ENCODE measurements at regions not wholly inside any gene's neighbourhood (a gene's known extent, or its start where the extent isn't known, plus 50 kb on each side); places are given as distances from the start of the nearest gene placed in this dataset.

- DNase-seq: no peak
Measured at GRCh38 chr4:145427991-145428390, 53.7 kb upstream of the SMAD1 start.

- DNase-seq: no peak
Measured at GRCh38 chr4:145427221-145427620, 54.4 kb upstream of the SMAD1 start.

DNA sequence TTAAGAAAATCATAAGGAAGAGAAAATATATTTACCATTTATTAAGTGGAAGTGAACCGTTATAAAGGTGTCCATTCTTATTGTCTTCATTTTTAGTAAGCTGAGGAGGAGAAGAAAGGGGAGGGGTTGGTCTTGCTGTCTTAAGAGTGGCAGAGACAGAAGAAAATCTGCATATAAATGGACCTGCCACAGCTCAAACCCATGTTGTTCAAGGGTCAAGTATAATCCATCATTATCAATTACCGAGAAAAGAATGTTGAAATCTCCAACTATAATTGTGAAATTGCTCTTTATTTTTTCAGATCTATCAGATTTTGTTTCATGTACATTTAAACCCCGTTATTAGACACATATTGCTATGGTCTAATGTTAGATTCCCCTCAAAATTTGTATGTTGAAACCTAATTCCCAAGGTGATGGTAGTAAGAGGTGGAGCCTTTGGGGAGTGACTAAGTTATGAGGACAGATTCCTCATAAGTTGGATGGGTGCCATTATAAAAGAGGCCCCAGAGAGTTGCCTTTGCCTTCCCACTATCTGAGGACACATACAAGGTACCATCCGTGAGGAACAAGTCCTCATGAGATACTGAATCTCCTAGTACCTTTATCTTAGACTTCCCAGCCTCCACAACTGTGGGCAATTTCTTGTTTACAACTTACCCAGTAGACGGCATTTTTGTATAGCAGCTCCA is 58.5 kb upstream of the SMAD1 start:
- no peak for DNase-seq

DNA sequence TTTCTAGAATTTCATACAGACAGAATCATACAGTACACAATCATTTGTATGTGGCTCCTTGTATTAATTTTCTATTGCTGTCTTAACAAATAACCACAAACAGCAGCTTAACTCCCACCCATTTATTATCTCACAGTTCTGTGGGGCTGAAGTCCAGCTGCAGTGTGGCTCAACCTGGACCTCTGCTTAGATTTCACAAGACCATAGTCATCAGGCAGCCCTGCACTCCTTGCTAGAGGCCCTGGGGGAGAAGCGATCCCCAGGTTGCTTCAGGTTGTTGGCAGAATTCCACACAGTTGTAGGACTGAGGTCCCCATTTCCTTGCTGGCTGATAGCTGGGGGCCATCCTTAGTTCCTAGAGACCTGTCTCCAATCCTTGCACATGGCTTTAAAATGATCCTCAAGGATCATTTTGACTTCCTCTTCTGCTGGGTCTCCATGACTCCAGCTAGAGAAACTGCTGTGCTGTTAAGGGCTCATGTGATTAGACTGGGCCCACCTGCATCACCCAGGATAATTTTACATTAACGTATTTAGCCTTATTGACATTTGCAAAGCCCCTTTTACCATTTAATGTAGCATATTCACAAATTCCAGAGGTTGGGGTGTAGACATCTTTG is 60.9 kb upstream of the SMAD1 start:
- DNase-seq: no peak

DNA sequence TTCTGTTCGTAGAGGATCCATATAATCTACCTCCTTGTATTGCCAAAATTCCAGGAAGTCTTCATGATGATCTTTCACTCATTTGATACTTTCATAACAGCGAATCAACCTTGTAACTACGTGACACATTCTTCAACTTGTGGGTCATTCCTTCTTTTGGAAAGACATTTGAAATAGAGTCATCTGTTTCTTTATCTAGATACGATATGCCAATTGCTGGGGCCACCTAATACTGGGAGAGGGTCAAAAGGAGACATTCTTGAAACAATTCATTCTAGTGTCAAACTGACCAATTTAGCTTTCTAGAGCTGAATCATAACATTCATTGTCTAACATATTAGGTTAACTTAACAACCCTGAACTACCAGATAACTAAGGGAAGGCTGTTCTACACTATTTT is 62.9 kb upstream of the SMAD1 start:
- DNase-seq: no peak

GRCh38 chr4:145417348-145418130 is 64.1 kb upstream of the SMAD1 start:
- no peak for DNase-seq

GRCh38 chr4:145414841-145415240 is 66.8 kb upstream of the SMAD1 start:
- no peak for DNase-seq

DNA sequence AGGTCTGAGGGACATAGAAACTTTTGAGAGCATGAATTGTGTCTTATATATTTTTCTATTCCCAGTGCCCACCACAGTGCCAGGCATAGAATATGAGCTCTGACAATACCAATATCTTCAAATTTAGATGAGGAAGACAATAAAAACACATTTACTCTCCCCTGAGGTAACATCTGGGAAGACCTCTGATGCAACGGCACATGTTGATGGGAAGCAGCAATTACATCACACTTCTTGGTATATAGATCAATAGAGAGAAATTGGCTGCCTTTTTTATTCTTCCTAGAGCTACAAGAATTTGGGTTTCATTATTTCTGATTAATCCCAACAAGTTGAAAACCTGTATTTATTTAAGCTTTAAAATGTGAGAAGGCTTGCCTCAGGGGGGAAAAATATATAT is 67.4 kb upstream of the SMAD1 start:
- no peak for DNase-seq

DNA sequence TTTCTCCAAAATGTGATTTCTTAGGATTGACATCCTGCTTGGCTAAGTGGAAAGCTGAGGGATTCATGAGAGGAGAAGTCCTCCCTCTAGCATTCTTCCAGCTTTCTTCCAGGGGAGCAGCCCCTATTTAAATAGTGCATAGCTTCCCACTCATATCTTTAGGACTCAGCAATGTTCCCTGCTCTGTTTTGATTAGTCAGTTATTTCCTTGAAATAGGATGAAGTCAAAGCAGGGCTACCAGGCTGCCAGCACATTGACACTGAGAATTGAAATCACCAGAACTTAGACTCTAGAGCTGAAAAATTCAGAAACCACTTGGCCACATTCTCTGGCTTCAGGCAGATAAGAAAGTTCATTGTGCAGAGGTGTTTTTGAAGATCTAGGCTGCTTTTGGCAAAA is 74.7 kb upstream of the SMAD1 start:
- DNase-seq: no peak

DNA sequence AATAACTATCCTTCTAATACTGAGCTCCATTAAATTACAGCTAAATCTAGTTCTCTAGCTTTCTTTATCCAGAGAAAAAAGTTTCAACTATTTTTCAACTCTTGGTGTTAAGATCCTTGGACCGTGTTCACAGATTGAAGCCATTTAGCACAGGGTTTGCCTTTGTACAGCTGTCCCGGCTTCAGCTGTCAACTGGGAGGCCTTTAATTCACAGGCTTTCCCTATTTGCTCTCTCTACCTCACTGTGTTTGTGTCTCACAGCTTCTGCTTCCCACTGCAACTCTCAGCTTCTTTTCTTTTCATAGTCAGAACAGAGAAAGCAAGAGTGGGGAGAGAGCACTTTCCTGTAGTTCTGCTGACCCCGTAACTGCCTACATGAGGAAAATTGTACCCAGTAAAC is 76.9 kb upstream of the SMAD1 start:
- DNase-seq: no peak

- no peak for DNase-seq
Measured at GRCh38 chr4:145396581-145396980, 85.1 kb upstream of the SMAD1 start.

DNA sequence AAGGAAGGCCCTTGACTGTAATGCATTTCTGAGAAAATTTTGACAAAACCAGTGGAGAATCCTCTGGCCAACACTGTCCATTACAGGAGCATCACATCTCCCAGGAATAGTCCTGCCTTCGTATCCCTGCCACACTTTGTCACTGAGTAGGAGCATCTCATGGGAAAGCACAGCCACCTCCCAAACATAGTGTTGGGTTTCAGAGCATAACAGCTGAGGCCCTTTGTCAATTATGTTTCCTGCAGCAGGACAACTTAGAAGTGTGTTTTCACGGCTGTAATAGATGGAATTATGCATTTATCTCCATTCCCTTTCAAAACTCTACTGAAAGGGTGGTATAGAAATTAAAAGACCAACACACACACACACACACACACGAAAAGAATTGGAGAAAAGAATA is 91.1 kb upstream of the SMAD1 start:
- DNase-seq: no peak

DNA sequence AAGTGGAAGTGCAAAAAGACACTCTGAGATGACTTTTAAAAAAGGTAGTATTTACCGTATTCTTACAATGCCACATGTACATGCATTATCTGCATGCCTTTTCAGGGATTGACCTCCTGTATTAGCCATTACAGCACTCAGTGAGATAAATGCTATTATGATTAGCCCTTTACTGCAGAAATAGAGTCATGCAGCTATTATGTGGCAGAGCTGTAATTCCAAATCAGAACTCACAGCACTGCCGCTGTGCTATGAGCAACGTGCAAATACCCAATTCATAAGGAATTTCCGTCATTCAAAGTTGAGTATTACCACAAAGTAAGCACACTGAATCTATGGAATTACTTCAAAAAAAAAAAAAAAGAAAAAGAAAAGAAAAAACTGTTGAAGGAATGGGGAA is 92.1 kb upstream of the SMAD1 start:
- no peak for DNase-seq

DNA sequence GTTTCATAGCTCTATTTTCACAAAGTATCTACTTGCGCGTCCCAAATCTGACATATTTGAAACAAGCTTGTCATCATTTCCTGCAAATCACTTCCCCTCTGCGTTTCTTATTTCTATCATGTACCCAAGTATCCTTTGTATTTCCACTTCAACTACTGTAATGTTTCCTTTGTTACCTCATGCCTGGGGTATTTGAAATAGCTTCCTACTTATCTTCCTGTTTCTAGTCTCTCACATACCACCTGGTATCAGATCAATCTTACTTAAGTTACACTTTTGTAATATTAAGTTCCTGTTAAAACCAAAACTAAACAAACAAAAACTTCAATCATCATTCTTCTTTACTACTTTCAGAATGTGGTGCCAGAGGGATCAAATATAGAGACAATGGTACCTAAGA is 93.6 kb upstream of the SMAD1 start:
- no peak for DNase-seq

DNA sequence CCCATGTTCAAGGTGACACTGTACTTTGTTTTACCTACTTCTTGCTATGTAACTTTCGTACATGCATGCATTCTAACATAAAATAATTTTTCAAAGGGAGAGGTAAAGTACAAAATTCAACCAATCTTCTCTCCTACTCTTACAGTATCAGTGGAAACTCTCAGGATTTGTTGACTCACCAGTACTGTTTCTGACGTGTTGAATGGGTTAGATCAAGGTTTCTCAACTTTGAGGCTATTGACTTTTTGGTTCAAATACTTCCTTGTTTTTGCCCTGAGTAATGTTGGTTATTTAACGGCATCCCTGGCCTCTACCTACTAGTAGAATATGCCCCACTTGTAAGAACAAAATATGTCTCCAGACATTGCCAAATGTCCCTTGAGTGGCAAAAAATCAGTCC is 94.6 kb upstream of the SMAD1 start:
- no peak for DNase-seq

DNA sequence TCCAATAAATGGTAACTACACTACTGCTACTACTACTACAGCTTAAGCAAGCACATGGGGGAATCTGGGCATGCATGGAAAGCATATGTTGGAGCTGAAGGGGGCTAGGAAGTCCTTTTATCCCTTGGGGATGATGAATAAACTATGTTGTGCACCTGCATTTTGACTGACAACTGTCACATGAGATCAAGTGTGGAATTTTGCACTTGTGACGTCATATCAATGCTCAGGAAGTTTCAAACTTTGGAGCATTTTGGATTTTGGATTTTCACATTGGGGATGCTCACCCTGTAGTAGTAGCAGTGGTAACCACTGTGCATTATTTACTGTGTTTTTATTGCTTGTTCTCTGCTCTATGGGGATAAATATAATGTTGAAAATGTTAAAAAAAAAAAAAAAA is 100.5 kb upstream of the SMAD1 start:
- no peak for DNase-seq

DNA sequence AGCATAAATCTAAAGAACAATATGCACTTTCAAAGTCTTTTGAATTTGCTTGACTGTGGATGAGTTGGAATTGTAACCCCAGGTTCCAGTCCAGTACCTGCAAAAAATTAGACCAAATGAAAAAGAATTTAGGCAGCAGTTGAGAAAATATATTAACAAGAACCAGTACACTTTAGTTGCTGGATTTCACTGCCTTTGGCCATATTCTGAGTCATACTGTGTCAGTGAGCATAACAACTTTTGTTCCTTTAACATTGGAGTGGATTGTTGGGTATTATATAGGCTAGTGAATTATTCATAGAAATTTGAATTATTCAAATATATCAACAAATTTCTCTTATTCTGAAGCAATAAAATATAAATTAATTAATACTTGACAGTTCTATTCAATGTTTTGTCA is 101.5 kb upstream of the SMAD1 start:
- DNase-seq: no peak

DNA sequence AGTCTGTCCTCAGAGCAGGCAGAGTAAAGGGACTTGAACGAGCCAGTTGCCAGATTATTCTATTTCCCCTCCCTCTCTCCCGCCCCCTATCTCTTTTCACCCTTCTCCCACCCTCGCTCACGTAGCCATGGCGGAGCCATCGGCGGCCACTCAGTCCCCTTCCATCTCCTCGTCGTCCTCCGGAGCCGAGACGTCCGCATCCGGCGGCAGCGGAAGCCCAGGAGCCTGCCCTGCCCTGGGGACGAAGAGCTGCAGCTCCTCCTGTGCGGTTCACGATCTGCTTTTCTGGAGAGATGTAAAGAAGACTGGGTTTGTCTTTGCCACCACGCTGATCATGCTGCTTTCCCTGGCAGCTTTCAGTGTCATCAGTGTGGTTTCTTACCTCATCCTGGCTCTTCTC is 106.2 kb upstream of the SMAD1 start:
- DNase-seq: no peak

GRCh38 chr4:145352438-145353145 is 129.1 kb upstream of the SMAD1 start:
- DNase-seq: no peak

DNA sequence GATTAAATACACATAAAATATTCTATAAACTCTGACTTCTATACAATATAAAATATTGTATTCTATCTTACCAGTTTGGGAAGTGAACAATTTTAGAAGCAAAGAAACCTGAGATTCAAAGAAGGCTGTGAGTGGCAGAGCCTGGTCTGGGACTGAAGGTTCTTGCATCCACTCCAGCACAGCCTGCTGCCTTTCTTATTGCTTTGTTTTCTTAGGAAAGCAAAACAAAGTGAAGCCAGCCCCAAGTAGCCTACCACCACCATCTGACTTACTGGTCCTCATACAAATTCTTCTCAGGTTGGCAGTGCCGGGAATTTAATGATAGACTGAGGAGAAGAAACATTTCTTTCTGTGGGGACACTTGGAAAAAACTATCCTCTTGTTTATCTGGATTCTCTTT is 129.7 kb upstream of the SMAD1 start:
- no peak for DNase-seq

DNA sequence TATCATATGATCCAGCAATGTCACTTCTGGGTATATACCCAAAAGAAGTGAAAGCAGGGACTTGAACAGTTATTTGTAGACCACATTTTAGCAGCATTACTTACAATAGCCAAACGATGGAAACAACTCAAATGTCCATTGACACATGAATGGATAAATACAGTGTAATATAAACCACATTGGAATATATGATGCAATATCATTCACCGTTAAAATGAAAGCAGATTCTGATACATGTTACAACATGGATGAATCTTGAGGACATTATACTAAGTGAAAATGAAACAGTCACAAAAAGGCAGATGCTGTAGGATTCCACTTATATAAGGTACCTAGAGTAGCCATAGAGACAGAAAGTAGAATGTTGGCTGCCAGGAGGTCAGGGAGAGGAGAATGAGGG is 130.5 kb upstream of the SMAD1 start:
- no peak for DNase-seq

- DNase-seq: no peak
Measured at GRCh38 chr4:145348291-145348690, 133.4 kb upstream of the SMAD1 start.

DNA sequence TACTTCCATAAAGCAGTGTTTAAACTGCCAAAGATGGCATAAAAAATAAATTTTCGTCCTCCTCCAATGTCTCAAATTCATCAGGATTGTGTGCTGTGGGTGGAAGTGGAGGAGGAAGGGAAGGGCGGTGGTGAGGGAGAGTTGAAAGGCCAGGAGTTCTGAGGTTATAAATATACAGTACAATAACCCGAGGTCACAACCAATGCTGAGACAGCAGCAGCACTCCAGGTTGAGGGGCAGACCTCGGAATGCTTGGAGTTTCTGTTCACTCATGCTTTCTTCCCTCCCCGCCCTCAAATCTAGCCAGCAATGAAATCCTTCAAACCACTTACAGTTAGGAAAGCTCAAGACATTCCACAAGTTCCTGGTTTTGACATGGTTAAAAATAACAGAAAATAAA is 134.0 kb upstream of the SMAD1 start:
- DNase-seq: no peak

DNA sequence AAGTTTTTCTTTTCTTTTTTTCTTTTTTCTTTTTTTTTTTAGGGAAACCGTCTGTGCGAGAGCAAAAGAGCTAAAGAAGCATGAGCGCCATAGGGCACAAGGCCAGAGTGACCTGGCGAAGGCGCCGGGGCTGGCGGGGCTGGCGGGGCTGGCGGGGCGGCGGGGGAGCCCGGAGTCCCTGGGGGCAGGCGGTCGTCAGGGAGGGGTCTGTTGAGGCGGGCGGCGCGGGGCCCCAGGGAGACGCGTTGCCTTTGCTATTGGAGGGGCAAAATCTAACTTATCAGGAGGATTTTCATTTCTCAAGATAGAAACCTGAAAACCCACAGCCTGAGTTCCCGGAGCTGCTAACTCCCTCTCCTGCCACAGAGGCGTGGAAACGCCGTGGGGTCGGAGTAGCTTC is 135.6 kb upstream of the SMAD1 start:
- DNase-seq: no peak
